ENCODE measurements at regions not wholly inside any gene's neighbourhood (a gene's known extent, or its start where the extent isn't known, plus 50 kb on each side); places are given as distances from the start of the nearest gene placed in this dataset.

- H3K4me3 ChIP-seq = no peak overlapping the region
- H3K4me1 ChIP-seq = no peaks in the 10 kb centered on the region
- intact Hi-C loops (cut with DNase I; ENCODE audit: low total_unique reads) = no loop called here
- TF ChIP-seq, protein P1, sequence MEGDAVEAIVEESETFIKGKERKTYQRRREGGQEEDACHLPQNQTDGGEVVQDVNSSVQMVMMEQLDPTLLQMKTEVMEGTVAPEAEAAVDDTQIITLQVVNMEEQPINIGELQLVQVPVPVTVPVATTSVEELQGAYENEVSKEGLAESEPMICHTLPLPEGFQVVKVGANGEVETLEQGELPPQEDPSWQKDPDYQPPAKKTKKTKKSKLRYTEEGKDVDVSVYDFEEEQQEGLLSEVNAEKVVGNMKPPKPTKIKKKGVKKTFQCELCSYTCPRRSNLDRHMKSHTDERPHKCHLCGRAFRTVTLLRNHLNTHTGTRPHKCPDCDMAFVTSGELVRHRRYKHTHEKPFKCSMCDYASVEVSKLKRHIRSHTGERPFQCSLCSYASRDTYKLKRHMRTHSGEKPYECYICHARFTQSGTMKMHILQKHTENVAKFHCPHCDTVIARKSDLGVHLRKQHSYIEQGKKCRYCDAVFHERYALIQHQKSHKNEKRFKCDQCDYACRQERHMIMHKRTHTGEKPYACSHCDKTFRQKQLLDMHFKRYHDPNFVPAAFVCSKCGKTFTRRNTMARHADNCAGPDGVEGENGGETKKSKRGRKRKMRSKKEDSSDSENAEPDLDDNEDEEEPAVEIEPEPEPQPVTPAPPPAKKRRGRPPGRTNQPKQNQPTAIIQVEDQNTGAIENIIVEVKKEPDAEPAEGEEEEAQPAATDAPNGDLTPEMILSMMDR (IDR thresholded peaks at IDR 0.05 in 8 of 11, conservative IDR thresholded peaks at IDR 0.05 in 3 of 11) = no peak
- TF ChIP-seq POLR2A (IDR thresholded peaks at IDR 0.05) = no peak
- no peak for TF ChIP-seq POLR2AphosphoS5 (IDR thresholded peaks at IDR 0.05)
- peaks cover 0 to 76% (median 25%) of the 10 kb centered on the region in 7 donors for H3K27me3 ChIP-seq (replicated peaks in 1 of 7)
- no peak overlapping the region for H3K27ac ChIP-seq
- H3K9me3 ChIP-seq = no peaks in the 10 kb centered on the region
- peak; percentile 51 for DNase-seq
- WGBS, 5 donors = 87 to 92% (median 89%) methylated on average over 10 to 22 of the region's 22 CpGs
- no peaks in the 10 kb centered on the region for H3K36me3 ChIP-seq
Measured at GRCh38 chr4:1531683-1532548, 125.7 kb upstream of the NKX1-1 start.

- no peaks in the 10 kb centered on the region for H3K4me1 ChIP-seq
- no peak overlapping the region for H3K4me3 ChIP-seq
- H3K27ac ChIP-seq = no peak overlapping the region
- no peaks in the 10 kb centered on the region for H3K36me3 ChIP-seq
- TF ChIP-seq, protein P1 (IDR thresholded peaks at IDR 0.05 in 8 of 11, conservative IDR thresholded peaks at IDR 0.05 in 3 of 11) = no peak
- TF ChIP-seq POLR2A (IDR thresholded peaks at IDR 0.05) = no peak
- no peak for TF ChIP-seq POLR2AphosphoS5 (IDR thresholded peaks at IDR 0.05)
- WGBS, 5 donors = 74 to 85% (median 82%) methylated on average over 13 of the region's 13 CpGs
- DNase-seq = peak; percentile 45
- intact Hi-C loops (cut with DNase I; ENCODE audit: low total_unique reads) = no loop called here
- peaks cover 0 to 65% (median 25%) of the 10 kb centered on the region in 7 donors for H3K27me3 ChIP-seq (replicated peaks in 1 of 7)
- peaks cover 0 to 6% (median 2%) of the 10 kb centered on the region in 8 donors for H3K9me3 ChIP-seq
Measured at GRCh38 chr4:1530356-1530755, 124.1 kb upstream of the NKX1-1 start.

- Histone ChIP-seq H3K4me1 (peaks cover 0 to 9% (median 5%) of the 10 kb centered on the region in 6 donors), H3K4me3 (no peak overlapping the region), H3K27me3 (replicated peaks in 1 of 7) (peaks cover 0 to 68% (median 14%) of the 10 kb centered on the region in 7 donors), H3K9me3 (peaks cover 0 to 13% (median 3%) of the 10 kb centered on the region in 8 donors), H3K27ac (no peak overlapping the region), H3K36me3 (no peaks in the 10 kb centered on the region)
- 78 to 95% (median 87%) methylated on average over 6 of the region's 6 CpGs for WGBS, 5 donors
- no peak for TF ChIP-seq POLR2A (IDR thresholded peaks at IDR 0.05)
- TF ChIP-seq, protein P1 (IDR thresholded peaks at IDR 0.05 in 8 of 11, conservative IDR thresholded peaks at IDR 0.05 in 3 of 11) = no peak
- peak; percentile 30 for DNase-seq
- intact Hi-C loops (cut with DNase I; ENCODE audit: low total_unique reads) = no loop called here
Measured at GRCh38 chr4:1524761-1525160, 118.5 kb upstream of the NKX1-1 start.

GRCh38 chr4:1523907-1524636 is 117.8 kb upstream of the NKX1-1 start:
- TF ChIP-seq POLR2AphosphoS5 (IDR thresholded peaks at IDR 0.05) (no peak), POLR2A (IDR thresholded peaks at IDR 0.05) (no peak)
- TF ChIP-seq, protein P1 (IDR thresholded peaks at IDR 0.05 in 8 of 11, conservative IDR thresholded peaks at IDR 0.05 in 3 of 11) = no peak
- Histone ChIP-seq H3K4me3 (no peak overlapping the region), H3K4me1 (peaks cover 0 to 9% (median 5%) of the 10 kb centered on the region in 6 donors), H3K27ac (no peak overlapping the region), H3K27me3 (replicated peaks in 1 of 7) (peaks cover 0 to 68% (median 17%) of the 10 kb centered on the region in 7 donors), H3K9me3 (peaks cover 0 to 13% (median 3%) of the 10 kb centered on the region in 8 donors), H3K36me3 (no peaks in the 10 kb centered on the region)
- 76 to 85% (median 83%) methylated on average over 24 of the region's 24 CpGs for WGBS, 5 donors
- peak; percentile 74 for DNase-seq
- intact Hi-C loops (cut with DNase I; ENCODE audit: low total_unique reads) = no loop called here
